ENCODE measurements at regions not wholly inside any gene's neighbourhood (a gene's known extent, or its start where the extent isn't known, plus 50 kb on each side); places are given as distances from the start of the nearest gene placed in this dataset.
"Not testable (repeated sequence)": the region's sequence is repeated elsewhere in the genome, so short reads cannot be mapped to it uniquely, and the experiment has no call there.

DNA sequence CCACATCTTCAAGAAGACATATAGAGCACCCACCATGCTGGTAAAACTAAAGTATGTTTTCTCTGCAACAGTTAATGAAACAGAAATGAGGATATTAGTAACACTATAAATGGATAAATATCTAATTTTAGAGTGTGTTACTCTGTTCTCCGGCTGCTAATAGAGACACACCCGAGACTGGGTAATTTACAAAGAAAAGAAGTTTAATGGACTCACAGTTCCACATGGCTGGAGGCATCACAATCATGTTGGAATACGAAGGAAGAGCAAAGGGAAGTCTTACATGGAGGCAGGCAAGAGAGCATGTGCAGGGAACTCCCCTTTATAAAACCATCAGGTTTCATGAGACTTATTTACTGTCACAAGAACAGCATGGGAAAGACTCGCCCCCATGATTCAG is 287.2 kb downstream of the SRGAP2C start:
- intact Hi-C loops (cut with DNase I; ENCODE audit: low total_unique reads): no loop called here
- Histone ChIP-seq H3K36me3 (no peaks in the 10 kb centered on the region), H3K27ac (no peak overlapping the region), H3K9me3 (no peaks in the 10 kb centered on the region), H3K27me3 (no peaks in the 10 kb centered on the region), H3K4me1 (no peaks in the 10 kb centered on the region), H3K4me3 (no peak overlapping the region)
- no peak for TF ChIP-seq POLR2A (IDR thresholded peaks at IDR 0.05)
- TF ChIP-seq, protein P1, sequence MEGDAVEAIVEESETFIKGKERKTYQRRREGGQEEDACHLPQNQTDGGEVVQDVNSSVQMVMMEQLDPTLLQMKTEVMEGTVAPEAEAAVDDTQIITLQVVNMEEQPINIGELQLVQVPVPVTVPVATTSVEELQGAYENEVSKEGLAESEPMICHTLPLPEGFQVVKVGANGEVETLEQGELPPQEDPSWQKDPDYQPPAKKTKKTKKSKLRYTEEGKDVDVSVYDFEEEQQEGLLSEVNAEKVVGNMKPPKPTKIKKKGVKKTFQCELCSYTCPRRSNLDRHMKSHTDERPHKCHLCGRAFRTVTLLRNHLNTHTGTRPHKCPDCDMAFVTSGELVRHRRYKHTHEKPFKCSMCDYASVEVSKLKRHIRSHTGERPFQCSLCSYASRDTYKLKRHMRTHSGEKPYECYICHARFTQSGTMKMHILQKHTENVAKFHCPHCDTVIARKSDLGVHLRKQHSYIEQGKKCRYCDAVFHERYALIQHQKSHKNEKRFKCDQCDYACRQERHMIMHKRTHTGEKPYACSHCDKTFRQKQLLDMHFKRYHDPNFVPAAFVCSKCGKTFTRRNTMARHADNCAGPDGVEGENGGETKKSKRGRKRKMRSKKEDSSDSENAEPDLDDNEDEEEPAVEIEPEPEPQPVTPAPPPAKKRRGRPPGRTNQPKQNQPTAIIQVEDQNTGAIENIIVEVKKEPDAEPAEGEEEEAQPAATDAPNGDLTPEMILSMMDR (IDR thresholded peaks at IDR 0.05 in 4 of 5, conservative IDR thresholded peaks at IDR 0.05 in 1 of 5): no peak
- DNase-seq (no peak), ATAC-seq (no peak)
- in situ Hi-C loops (cut with MboI; ENCODE audit: low sequenced_read_pairs in 4 of 4): no loop called here

DNA sequence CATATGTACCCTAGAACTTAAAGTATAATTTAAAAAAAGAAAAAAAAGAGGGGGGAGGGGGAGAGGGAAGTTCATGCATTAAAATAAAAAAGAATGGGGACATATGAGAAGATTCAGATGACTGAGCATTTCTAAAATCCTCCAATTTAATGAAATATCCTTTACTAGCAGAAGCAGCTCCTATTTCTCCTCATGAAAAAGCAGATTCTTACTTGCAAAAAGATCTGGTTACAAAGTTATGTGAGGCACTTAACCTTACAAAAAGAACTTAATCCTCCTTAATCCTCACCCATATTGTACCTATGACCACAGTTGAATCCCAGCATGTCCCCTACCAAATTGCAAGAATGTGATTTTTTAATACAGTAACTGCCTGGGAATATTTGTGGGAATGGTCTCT is 298.5 kb downstream of the SRGAP2C start:
- Histone ChIP-seq H3K4me3 (no peak overlapping the region), H3K27ac (no peak overlapping the region), H3K9me3 (no peaks in the 10 kb centered on the region), H3K27me3 (no peaks in the 10 kb centered on the region), H3K4me1 (no peaks in the 10 kb centered on the region), H3K36me3 (no peaks in the 10 kb centered on the region)
- no peak for ATAC-seq
- in situ Hi-C loops (cut with MboI; ENCODE audit: low sequenced_read_pairs in 4 of 4): no loop called here
- TF ChIP-seq, protein P1 (IDR thresholded peaks at IDR 0.05 in 4 of 5, conservative IDR thresholded peaks at IDR 0.05 in 1 of 5): no peak
- no peak for TF ChIP-seq POLR2A (IDR thresholded peaks at IDR 0.05)
- intact Hi-C loops (cut with DNase I; ENCODE audit: low total_unique reads): no loop called here
- no peak for DNase-seq

DNA sequence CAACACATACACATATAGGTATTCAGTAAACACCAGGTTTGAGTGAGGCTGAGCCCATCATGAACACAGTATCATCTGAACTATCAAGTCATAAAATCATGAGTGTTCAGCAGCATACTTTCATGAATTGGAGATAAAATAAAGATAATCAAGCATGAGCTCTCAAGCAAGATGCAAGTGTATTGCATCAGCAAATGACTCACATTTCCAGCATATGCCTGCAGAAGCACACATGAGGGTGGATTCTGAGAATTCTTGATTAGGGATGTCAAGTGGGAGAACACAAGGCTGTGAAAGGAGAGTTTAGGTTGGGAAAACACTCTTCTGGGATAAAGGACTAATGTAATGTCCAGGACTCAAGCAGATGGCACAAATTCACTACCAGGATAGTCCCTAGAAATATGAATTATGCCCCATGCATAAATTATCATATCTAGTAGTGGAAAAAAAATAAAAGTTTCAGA is 299.2 kb downstream of the SRGAP2C start:
- no peak for ATAC-seq
- DNase-seq: no peak
- intact Hi-C loops (cut with DNase I; ENCODE audit: low total_unique reads) (no loop called here), in situ Hi-C loops (cut with MboI; ENCODE audit: low sequenced_read_pairs in 4 of 4) (no loop called here)
- H3K36me3 ChIP-seq: no peaks in the 10 kb centered on the region
- no peaks in the 10 kb centered on the region for H3K9me3 ChIP-seq
- H3K4me3 ChIP-seq: no peak overlapping the region
- no peaks in the 10 kb centered on the region for H3K4me1 ChIP-seq
- no peaks in the 10 kb centered on the region for H3K27me3 ChIP-seq
- TF ChIP-seq, protein P1 (IDR thresholded peaks at IDR 0.05 in 4 of 5, conservative IDR thresholded peaks at IDR 0.05 in 1 of 5): no peak
- no peak for TF ChIP-seq POLR2A (IDR thresholded peaks at IDR 0.05)
- no peak overlapping the region for H3K27ac ChIP-seq

DNA sequence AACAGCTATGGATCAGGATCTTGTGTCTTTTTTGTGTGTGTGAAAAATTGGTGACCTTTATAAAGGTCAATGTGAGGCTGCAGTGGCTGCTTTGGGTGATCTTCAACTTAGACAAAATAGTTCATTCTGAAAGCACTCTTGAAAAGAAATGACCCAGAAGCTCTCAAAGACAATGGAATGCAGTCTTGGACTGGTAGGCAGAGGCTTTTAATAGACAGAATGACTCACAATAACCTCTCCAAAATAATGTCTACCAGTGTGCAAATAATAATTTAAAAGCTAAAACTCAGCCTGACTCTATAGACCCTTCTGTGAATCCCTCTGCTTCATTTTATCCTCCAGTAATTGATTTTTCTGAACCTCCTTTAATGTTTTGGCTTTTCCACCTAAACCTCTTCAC is 310.0 kb downstream of the SRGAP2C start:
- H3K4me3 ChIP-seq; in situ Hi-C loops (cut with MboI; ENCODE audit: low sequenced_read_pairs in 4 of 4); H3K9me3 ChIP-seq; H3K27me3 ChIP-seq; intact Hi-C loops (cut with DNase I; ENCODE audit: low total_unique reads); H3K4me1 ChIP-seq; DNase-seq; H3K36me3 ChIP-seq; ATAC-seq; H3K27ac ChIP-seq: not testable (repeated sequence)

DNA sequence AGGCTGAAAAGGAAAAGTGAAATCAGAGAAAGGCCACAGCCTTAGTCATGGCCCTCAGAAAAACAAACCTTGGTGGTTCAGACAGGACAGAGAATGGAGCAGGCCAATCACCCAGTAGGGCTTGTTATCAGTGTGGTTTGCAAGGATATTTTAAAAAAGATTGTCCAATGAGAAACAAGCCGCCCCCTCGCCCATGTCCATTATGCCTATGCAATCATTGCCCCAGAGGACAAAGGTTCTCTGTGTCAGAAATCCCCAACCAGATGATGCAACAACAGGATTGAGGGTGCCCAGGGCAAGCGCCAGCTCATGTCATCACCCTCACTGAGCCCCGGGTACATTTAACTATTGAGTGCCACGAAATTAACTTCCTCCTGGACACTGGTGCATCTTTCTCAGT is 326.7 kb downstream of the SRGAP2C start:
- H3K4me3 ChIP-seq; intact Hi-C loops (cut with DNase I; ENCODE audit: low total_unique reads); H3K9me3 ChIP-seq; H3K27ac ChIP-seq; ATAC-seq; in situ Hi-C loops (cut with MboI; ENCODE audit: low sequenced_read_pairs in 4 of 4); H3K27me3 ChIP-seq; H3K4me1 ChIP-seq; DNase-seq; H3K36me3 ChIP-seq: not testable (repeated sequence)

DNA sequence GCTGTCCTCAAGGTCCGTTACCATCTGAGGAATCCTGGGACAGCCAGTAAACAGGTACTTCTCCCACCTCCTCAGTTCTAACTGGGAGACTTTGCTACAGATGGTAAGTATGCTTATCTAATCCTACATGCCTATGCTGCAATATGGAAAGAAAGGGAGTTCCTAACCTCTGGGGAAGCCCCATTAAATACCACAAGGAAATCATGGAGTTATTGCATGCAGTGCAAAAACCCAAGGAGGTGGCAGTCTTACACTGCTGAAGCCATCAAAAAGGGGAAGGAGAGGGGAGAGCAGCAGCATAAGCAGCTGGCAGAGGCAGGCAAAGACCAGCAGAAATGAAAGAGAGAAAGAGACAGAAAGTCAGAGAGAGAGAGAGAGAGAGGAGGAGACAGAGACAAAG is 327.1 kb downstream of the SRGAP2C start:
- H3K4me3 ChIP-seq; ATAC-seq; DNase-seq; H3K27ac ChIP-seq; H3K4me1 ChIP-seq; intact Hi-C loops (cut with DNase I; ENCODE audit: low total_unique reads); H3K36me3 ChIP-seq; H3K9me3 ChIP-seq; in situ Hi-C loops (cut with MboI; ENCODE audit: low sequenced_read_pairs in 4 of 4); H3K27me3 ChIP-seq: not testable (repeated sequence)
